ENCODE measurements at regions not wholly inside any gene's neighbourhood (a gene's known extent, or its start where the extent isn't known, plus 50 kb on each side); places are given as distances from the start of the nearest gene placed in this dataset.
"Not testable (repeated sequence)": the region's sequence is repeated elsewhere in the genome, so short reads cannot be mapped to it uniquely, and the experiment has no call there.

DNA sequence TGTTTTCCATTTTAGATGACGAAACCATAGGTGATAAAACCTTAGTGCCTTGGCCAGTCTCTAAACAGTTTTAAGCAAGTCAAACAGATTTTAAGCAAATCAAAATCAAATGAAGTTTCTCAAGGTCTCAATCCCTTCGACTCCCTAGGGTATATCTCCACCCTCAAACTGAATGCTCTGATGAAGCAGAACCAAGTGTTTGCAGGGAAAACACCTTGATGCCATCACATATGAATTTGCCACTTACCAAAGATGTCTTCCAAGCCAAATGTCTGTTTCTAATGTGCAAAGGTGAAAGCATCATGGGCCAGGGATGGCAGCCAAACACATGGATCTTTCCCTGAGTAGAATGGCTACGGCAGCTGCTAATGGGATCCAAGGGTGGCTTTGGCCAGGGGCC lies 116.4 kb upstream of the COP1 start:
- H3K27me3 ChIP-seq: no peaks in the 10 kb centered on the region
- intact Hi-C loops (cut with DNase I): no loop called here
- DNase-seq: no peak
- H3K9me3 ChIP-seq: no peaks in the 10 kb centered on the region
- no peak for ATAC-seq
- TF ChIP-seq, protein P1, sequence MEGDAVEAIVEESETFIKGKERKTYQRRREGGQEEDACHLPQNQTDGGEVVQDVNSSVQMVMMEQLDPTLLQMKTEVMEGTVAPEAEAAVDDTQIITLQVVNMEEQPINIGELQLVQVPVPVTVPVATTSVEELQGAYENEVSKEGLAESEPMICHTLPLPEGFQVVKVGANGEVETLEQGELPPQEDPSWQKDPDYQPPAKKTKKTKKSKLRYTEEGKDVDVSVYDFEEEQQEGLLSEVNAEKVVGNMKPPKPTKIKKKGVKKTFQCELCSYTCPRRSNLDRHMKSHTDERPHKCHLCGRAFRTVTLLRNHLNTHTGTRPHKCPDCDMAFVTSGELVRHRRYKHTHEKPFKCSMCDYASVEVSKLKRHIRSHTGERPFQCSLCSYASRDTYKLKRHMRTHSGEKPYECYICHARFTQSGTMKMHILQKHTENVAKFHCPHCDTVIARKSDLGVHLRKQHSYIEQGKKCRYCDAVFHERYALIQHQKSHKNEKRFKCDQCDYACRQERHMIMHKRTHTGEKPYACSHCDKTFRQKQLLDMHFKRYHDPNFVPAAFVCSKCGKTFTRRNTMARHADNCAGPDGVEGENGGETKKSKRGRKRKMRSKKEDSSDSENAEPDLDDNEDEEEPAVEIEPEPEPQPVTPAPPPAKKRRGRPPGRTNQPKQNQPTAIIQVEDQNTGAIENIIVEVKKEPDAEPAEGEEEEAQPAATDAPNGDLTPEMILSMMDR (IDR thresholded peaks at IDR 0.05): no peak
- no peak overlapping the region for H3K4me3 ChIP-seq
- H3K27ac ChIP-seq: no peak overlapping the region
- H3K36me3 ChIP-seq: no peaks in the 10 kb centered on the region
- no peaks in the 10 kb centered on the region for H3K4me1 ChIP-seq

DNA sequence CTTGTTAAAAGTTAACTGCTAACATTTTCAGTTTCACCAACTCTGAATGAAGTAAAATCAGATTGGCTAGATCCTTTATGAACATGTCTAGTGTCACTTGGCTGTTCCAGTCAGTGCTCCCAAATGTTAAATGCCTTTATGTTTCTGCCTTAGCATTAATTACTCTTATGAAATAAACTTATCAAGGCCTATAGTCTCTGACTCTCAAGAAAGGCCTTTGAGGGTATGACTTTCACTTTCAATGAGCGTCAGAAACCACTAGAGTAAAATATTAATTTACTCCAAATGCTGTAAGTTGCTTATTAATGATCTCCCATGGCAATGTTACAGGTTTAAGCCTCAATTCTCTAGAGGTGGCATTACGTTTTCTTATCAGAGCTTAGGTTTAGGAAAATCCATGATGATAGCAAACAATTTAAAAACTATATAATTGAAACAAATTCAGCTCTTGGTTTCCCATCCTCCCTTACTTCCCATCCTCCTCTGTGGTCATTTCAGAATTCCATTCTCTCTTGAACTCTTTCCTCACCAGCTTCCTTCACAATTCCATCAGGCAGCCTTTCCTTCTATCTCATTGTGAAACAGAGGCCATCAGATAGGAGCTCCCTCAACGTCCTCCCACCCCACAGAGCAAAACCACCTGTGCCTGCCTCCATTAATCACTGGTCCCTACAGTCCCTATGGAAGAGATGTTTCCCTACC lies 108.6 kb upstream of the COP1 start:
- Histone ChIP-seq H3K4me3 (no peak overlapping the region), H3K4me1 (no peaks in the 10 kb centered on the region), H3K27me3 (no peaks in the 10 kb centered on the region), H3K9me3 (no peaks in the 10 kb centered on the region), H3K27ac (no peak overlapping the region), H3K36me3 (no peaks in the 10 kb centered on the region)
- DNase-seq (no peak), ATAC-seq (no peak)
- TF ChIP-seq, protein P1 (IDR thresholded peaks at IDR 0.05): no peak
- intact Hi-C loops (cut with DNase I): no loop called here

DNA sequence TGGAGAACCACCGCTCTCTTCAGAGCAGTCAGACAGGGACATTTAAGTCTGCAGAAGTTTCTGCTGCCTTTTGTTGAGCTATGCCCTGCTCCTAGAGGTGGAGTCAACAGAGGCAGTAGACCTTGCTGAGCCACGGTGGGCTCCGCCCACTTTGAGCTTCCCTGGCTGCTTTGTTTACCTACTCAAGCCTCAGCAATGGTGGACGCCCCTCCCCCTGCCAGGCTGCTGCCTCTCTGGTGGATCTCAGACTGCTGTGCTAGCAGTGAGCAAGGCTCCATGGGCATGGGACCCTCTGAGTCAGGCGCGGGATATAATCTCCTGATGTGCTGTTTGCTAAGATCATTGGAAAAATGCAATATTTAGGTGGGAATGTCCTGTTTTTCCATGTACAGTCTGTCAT lies 89.5 kb upstream of the COP1 start:
- not testable (repeated sequence) for H3K9me3 ChIP-seq, H3K36me3 ChIP-seq, DNase-seq, H3K27me3 ChIP-seq, ATAC-seq, H3K27ac ChIP-seq, H3K4me1 ChIP-seq, H3K4me3 ChIP-seq
- intact Hi-C loops (cut with DNase I): loop anchor here (10.0 kb wide), 1 partner anchor 498 kb away; no protein-coding TSS in a partner anchor

DNA sequence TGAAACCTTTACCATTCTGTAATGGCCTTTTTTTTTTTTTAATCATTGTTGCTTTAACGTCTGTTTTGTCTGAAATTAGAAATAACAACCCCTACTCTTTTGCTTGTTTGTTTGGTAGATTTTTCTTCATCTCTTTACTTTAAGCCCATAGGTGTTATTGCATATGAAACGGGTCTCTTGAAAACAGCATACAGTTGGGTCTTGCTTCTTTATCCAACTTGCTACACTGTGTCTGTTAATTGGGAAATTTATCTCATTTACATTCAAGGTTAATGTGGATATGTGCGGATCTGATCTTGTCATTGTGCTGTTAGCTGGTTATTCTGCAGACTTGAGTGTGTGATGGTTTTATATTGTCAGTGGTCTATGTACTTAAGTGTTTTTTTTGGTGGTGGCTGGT lies 78.9 kb upstream of the COP1 start:
- intact Hi-C loops (cut with DNase I): no loop called here
- Histone ChIP-seq H3K9me3 (no peaks in the 10 kb centered on the region), H3K27ac (no peak overlapping the region), H3K4me1 (no peaks in the 10 kb centered on the region), H3K4me3 (no peak overlapping the region), H3K27me3 (no peaks in the 10 kb centered on the region), H3K36me3 (no peaks in the 10 kb centered on the region)
- no peak for DNase-seq
- ATAC-seq: no peak
- TF ChIP-seq, protein P1 (IDR thresholded peaks at IDR 0.05): no peak

DNA sequence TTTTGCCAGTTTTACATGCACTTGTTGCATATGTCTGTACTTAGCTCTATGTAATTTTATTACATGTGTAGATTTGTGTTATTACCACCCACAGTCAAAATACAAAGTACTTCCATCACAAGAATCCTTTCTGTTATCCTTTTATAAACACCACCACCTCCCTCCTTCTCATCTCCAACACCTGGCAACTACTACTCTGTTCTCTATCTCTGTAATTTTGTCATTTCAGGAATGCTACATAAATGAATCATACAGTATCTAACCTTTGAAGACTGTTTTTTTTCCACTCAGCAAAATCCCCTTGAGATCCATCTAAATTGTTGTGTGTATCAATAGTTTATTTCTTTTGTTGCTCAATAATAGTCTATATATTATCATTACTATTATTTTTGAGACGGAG lies 64.5 kb upstream of the COP1 start:
- no peak for DNase-seq
- intact Hi-C loops (cut with DNase I): no loop called here
- Histone ChIP-seq H3K27me3 (no peaks in the 10 kb centered on the region), H3K27ac (no peak overlapping the region), H3K36me3 (no peaks in the 10 kb centered on the region), H3K4me1 (no peaks in the 10 kb centered on the region), H3K9me3 (peaks cover 4% of the 10 kb centered on the region), H3K4me3 (no peak overlapping the region)
- no peak for ATAC-seq
- TF ChIP-seq, protein P1 (IDR thresholded peaks at IDR 0.05): no peak

Data from upper lobe of right lung (tissue), 1 donor.